GM18511 (cell line): ENCODE measurements at regions not wholly inside any gene's neighbourhood (a gene's known extent, or its start where the extent isn't known, plus 50 kb on each side); places are given as distances from the start of the nearest gene placed in this dataset.
"Not testable (repeated sequence)": the region's sequence is repeated elsewhere in the genome, so short reads cannot be mapped to it uniquely, and the experiment has no call there.

ENCODE experiments used
- ATAC-seq: cut with Tn5 transposase; IDR thresholded peaks from one replicate; pipeline ENCODE4 v1.9.1; 2021; ENCODE audit warnings: mild to moderate bottlenecking, moderate library complexity; ENCODE audit not compliant: unreplicated experiment

DNA sequence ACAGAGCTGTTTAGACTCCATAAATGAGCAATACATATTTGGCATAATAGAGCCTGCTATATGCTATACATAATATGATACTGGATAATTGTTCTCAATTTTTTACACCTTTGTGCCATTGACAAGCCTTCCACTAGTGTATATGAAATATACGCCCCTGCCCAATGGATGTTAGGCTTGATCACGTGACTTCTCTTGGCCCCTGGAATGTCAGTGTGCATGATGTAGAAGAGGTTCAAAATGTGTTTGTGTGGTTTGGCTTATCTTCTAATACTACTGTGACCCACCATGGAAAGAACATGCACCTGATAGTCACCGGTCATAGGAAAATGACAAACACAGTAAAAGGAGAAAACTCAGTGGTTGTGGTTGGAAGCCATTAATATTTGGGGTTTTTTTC, 479.4 kb downstream of the PCDH20 start:
- no peak for ATAC-seq

DNA sequence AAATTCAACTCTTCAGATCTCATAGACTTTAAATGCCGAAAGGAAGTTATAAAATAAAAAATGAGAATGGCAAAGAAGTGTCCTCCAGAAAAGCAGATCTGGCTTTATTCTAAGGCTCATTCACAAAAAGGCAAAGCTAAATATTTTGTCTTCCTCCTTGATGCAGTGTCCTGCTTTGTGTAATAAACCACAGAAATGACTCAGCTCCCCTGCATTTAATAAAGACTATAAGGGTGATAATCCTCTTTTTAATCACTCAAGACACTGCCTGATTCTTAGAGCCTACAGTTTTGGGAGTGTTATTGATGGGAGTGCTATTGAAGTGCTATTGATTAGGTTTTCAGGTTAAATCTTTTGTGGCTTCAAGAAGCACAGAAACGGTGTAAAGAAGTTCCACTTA, 482.0 kb downstream of the PCDH20 start:
- no peak for ATAC-seq

DNA sequence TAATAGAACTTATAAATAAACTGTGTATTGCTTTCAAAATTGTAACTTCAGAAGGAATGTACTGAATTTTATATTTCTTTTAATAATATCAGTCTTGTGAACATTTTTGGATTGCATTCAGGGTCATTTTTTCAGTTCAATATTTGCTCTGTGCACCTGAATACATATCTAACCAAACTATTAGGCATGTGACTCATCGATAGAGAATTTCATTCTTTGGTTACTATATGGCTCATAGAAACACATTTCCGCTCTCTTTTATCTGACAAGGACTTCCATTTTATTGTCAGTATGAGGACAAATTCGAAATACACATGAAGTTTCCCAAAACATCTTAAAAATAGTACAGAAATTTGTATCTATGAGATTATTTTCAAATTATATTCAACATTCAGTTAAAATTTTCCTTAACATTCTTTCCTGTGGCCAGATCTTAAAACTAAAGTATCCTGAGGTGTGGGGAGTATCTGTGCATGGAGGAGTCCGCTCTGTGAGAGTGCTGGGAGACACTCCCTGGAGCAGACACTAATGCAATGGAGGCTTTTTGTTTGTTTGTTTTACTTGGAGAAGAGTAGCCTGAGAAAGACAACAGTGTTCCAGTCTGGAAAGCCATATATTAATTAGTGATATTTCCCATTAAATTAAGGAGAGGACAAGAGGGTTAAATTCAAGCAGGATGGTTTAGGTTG, 483.6 kb downstream of the PCDH20 start:
- ATAC-seq: no peak

DNA sequence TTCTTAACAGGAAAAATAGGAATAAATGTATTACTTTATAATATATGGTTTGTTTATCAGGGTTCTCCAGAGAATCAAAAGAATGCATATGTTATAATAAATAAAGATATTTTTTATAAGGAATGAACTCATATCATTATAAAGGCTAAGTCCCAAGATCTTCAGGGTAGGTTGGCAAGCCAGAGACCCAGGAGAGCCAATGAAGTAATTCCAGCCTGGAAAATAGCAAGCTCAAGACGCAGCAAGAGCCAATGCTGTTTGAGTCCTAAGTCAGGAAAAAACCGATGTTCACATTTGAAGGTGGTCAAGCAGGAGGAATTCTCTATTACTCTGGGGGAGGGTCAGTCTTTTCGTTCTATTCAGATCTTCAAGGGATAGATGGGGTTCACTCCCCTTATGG, 490.0 kb downstream of the PCDH20 start:
- ATAC-seq: no peak

DNA sequence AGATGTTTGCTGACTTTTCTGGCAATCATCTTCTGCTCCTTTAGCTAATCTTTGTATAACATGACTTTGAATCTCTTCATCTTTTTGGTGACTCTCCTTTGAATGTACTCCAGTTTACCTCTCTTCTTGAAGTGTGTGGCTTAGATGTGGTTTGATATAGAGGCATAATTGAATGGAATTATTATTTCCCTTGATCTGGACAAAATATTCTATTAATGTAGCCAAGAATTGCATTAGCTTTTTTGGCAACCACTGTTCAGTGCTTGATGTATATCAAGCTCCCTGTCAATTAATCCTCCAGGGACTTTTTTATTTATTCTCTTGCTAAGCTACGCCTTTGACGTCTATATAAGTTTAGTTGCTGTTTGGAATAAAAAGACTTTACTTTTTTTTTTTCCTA, 490.8 kb downstream of the PCDH20 start:
- ATAC-seq: no peak

DNA sequence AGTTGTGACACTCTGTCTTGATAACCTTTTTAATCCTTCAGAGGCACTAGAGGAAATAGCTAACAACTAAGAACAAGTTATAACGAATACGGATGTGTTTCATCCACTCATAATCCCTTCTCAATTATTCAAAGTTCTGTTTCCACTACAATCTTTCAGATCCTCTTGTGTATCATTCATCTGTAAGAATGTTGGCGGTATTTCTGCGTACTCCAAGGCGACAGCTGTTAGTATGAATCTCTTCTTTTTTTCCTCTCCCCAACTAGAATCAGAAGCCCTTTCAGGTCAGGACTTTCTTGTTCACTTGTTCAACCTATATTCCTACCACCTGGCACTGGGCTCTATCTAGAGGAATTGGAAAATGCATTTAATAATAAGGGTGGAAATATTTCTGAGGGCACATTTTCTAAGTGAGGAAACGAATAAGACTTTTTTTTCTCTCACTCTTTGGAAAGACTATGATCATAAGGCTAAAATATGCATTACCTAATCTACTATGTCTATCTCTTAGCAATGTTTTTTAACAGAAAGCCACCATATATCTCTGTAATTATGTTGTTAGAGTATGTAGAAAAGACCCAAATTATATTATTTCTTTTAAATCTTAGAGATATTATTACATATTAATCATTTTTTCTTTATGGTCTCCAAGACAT, 492.9 kb downstream of the PCDH20 start:
- ATAC-seq: no peak

DNA sequence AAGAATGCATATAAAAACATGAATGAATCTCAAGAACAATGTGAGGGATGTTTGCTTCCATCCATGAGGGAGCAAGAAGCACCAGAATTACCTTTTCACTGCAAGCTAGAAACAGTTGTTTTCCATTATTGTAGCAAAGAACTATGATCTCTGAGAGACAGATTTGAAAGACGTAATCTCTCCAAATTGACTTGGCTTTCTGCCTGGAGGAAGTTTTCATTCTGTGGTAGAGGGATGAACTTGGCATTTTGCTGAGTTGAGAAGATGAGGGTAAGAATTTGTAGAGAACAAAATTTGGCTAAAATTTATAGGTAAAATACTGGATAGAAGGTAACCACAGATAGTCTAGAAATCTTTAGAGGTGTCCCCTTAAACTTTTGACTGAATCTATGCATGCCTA, 496.8 kb downstream of the TDRD3 start:
- ATAC-seq: no peak

DNA sequence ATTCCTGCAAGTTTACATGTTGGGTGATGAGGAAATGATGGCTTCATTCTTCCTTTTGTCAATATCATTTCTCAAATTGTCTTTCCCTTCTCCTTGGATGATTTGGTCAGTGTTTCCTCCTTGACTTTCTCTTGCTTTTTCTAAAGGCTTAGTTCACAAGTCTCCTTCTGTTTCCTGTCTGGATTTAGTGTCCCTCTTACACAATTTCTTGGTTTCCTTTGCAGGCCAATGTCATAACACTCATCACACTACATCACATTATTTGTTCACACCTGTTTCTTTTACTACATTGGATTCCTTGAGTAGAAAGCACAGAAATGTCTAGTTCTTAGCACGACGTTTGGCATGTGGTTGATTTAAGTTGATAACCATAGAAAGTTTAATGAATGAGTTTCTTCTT, 490.7 kb downstream of the TDRD3 start:
- no peak for ATAC-seq

DNA sequence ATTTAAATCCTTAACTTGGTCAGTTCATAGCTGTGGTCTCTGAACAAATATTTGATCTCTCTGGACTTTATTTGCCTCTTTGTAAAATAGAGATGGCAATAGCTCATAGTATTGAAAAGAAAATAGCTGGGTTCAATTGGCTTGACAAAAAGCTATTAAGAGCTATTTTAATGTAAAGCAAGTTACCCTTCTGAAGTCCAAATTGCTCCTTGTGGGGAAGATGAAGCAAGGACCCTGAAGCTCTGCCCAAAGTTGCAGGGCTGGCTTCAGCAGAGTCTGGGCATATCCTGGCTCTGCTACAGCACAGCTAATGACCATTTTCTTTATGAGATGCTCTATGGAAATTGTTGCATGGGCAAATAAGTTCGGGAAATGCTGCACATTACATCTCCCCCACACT, 484.5 kb downstream of the TDRD3 start:
- no peak for ATAC-seq

DNA sequence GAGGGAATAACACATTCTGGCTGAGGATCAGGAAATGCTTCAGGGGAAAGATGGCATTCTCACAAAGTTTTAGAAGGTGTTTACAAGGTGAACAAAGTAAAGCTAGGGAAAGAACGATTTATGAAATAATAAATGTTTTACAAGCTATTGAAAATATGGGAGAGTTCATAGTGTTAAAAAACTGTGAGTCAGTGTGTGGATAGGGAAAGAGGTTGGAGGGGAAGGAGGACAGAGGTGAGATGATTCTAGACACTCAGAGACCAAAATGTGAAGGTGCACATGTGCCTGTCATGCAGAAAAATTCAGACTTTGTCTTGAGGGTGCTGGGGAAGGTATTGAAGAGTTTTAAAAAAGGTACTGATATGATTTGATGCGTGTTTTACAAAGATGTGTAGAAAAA, 476.1 kb downstream of the TDRD3 start:
- ATAC-seq: no peak

DNA sequence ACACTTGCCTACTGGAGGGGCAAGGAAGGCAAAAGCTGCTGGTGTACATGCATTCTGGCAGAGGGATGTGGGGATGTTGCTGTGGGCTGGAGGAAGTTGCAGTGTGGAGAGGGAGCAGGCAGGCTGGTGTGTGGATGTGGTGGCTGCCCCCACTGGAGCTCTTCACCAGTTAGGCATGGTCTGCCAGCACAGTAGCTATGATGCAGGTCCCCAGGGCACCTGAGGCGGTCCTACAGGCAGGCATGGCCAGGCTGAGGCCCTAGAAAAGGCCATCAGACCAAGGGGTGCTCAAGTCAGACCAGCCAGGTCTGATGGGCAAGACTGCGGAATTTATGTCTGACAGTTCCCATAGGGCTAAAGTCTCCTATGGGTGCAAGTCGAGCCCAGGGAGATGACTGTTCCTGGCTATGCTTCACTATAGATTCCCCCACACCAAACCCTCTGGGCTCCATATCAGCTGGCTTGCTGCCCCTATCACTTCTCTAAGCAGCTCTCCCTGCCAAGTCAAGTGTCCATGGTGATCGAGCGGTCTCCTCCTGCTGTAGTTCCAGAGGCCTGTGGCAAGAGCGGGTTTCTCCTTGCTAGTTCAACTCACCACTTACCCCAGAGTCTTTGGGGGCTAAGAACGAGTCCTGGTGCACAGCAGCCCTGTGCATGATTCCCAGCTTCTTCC, 473.1 kb downstream of the TDRD3 start:
- ATAC-seq: no peak

DNA sequence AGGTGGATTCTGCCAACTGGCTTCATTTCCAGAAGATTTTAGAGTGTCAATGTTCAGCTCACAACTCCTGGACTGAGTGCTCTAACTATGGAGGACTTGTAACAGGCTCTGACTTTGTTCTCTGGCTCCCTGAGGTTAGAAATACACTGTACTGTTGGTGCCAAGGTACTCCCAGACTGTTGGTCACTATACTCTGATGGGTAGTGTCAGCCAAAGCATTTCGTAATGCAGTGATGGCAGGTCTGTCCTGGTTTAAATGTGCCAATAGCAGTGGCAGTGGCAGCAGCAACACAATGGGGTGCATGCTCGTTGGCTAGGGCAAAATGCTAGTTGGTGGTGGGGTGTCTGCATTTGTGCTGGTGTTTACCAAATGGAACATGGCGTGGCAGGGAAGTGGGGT, 472.2 kb downstream of the TDRD3 start:
- no peak for ATAC-seq

DNA sequence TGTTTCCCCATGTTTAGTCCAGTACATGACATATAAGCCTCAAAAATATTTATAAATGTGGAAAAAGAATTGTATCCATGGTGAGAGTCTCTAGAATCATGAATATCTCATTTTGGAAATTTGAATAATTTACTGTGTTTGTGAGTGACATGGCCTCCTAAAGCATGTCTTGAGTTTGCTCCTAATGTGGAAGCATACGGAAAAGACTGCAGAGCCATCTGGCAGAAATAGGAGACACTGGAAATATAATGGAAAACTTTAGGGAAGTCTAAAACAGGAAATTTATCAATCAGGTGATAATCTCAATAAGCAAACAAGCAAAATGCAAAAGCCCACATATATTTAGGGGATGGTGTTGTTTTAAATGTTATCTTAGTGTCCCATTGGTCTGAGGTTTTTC, 465.0 kb downstream of the TDRD3 start:
- ATAC-seq: no peak

DNA sequence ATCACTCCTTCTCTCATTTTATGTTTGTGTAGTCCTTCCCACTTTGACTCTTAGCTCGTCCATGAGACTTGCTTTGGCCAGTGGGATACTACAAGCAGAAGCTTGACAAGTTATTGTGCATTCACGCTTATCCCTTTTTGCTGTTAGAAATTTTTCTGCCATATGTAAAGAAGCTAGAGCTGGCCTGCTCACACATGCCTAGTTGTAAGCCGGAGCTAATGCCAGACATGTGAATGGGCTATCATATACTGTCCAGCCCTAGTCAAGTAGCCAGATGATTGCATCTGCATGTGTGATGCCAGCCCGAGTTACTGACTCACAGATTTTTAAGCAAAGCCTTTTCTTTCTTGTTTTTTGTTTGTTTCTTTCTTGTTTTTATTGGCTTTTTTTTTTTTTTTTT, 460.7 kb downstream of the TDRD3 start:
- no peak for ATAC-seq

DNA sequence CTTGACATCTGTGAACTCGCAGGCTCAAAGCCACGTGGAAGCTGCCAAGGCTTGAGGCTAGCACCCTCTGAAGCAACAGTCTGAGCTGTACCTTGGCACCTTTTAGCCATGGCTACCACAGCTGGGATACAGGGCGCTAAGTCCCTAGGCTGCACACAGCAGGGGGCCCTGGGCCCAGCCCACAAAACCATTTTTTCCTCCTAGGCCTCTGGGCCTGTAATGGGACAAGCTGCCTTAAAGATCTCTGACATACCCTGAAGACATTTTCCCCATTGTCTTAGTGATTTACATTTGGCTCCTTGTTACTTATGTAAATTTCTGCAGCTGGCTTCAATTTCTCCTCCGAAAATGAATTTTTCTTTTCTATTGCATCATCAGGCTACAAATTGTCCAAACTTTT, 455.9 kb downstream of the TDRD3 start:
- no peak for ATAC-seq

DNA sequence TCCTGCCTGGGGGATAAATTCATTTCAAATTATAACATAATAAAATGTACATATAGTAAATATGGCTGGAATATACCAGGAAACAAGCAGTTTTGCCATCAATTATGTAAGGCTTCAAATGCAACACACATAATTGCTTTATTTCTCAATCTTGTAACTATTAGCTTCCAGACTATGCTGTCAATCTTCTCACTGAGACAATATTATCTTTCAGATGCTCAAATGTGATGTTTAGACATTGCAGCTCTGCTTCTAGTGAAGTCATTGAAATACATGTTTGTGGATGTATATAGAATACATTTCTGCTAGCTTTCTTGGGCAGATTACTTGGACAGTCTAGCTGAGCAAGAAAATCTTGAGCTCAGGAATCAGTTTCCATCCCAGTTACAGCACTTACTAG, 454.4 kb downstream of the TDRD3 start:
- ATAC-seq: no peak

DNA sequence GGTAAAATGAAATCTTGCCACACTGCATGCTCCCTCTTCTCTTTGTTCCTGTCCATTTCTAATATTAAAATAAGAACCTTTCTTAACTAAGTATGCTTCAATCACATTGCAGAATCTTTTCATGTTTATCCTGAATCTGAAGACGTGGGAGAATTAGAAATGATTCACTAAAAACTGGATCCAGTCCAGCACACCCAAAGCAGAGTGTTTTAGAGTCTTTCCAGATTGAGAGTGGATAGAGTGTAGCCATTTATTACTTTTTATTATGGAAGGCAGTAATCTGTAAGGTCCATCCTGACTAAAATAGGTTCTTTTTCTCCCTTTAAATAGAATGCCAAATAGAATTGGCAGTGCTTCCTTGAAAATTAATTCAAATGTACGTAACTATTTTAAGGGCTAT, 453.5 kb downstream of the TDRD3 start:
- no peak for ATAC-seq

DNA sequence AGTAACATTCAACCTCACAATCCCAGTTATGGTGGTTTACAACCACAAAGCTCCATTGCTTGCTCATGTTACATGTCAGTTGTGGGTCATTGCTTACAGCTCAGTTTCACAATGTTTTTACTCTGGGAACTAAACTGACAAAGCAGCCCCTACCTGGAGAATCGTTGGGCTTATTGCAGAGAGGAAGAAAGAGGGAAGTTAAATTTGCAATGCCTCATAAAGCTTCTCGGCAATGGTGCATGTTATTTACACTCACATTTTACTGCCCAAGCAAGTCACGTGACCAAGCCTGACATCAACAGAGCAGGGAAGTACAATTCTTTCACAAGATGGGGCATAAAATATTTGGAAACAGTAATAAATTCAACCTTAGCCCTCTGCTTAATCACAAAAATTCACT, 441.6 kb downstream of the TDRD3 start:
- ATAC-seq: no peak

DNA sequence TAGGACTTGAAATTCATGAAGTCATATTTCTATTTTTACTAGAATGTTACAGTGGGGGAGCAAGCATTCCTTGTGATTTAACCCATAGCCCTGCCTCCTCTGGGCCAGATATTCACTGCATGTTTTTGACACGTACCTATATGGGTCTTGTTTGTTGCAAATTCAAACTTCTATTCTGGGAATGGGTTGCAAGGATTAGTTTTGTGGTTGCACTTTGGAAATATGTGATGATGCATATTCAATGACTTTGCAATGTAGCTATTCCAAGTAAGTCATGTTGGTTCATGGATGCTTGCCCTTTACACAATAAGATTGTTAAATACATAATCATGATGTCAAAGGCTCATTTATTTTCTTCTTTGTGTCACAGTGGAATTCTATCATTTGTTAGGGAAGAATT, 440.8 kb downstream of the TDRD3 start:
- ATAC-seq: no peak

DNA sequence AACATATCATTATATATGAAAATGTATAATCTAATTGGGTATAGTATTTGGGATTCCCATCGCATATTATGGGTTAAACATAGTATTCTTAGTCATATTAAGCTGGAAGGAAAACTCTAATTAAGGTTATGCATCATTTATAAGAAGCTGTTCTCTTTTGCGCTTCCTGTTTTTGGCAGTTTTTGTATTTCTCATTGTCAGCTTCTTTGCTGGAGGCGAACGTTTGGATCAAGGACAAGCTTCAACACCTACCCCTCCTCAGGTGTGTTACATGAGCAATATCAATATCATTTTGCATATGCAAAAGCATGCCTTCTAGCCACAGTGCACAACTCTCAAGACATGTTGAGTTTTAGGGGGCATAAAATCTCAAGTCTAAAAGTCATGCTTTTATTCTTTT, 439.8 kb downstream of the TDRD3 start:
- no peak for ATAC-seq

DNA sequence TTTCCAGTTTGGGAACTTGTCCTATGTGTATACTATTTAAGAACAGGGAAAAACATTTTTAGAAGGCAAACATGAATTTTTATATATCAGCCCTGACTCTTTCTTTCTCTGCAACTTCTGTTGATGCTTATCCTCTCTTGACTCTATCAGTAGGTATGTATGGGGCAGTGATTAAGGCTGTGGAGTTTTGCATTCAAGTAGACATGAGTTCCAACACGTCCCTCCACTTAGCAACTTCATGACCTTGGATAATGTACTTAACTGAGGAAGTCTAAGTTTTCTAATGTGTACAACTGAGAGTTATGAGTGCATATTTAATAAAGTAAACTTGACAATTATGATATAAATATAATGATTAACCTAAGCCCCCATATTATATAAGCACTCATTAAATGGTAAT, 414.6 kb downstream of the TDRD3 start:
- ATAC-seq: no peak

DNA sequence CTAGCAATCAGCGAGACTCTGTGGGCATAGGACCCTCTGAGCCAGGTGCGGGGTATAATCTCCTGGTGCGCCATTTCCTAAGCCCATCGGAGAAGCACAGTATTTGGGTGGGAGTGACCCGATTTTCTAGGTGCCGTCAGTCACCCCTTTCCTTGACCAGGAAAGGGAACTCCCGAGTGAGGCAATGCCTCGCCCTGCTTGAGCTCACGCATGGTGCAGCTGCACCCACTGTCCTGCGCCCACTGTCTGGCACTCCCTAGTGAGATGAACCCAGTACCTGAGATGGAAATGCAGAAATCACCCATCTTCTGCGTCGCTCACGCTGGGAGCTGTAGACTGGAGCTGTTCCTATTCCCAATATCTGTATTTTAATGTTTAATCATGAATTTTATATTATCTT, 408.6 kb downstream of the TDRD3 start:
- not testable (repeated sequence) for ATAC-seq
